Esophagus muscularis mucosa (tissue), 4 donors: ENCODE measurements at regions not wholly inside any gene's neighbourhood (a gene's known extent, or its start where the extent isn't known, plus 50 kb on each side); places are given as distances from the start of the nearest gene placed in this dataset.
"Not testable (repeated sequence)": the region's sequence is repeated elsewhere in the genome, so short reads cannot be mapped to it uniquely, and the experiment has no call there.

ENCODE experiments used
- EP300 ChIP-seq: sonication (generic); formaldehyde crosslinking; IDR thresholded peaks from one replicate; pipeline ENCODE4 v1.6.1; 2017; ENCODE audit warnings: antibody characterized with exemption
- POLR2A ChIP-seq: fragments of 450-650 bp; IDR thresholded peaks from one replicate; pipeline ENCODE4 v1.6.1; 2017; ENCODE audit warnings: antibody characterized with exemption, moderate library complexity, mild to moderate bottlenecking, low read depth
- TF ChIP-seq, protein P1 (sequence below), 3 experiments: fragments of 200-600 bp in 2 of 3; fragments of 450-650 bp in 1 of 3; sonication (generic) in 2 of 3; IDR thresholded peaks; one replicate each; pipeline ENCODE4 v1.5.1; 2017 to 2019; ENCODE audit warnings: antibody characterized with exemption in 3 of 3, mild to moderate bottlenecking in 2 of 3, moderate library complexity in 1 of 3

DNA sequence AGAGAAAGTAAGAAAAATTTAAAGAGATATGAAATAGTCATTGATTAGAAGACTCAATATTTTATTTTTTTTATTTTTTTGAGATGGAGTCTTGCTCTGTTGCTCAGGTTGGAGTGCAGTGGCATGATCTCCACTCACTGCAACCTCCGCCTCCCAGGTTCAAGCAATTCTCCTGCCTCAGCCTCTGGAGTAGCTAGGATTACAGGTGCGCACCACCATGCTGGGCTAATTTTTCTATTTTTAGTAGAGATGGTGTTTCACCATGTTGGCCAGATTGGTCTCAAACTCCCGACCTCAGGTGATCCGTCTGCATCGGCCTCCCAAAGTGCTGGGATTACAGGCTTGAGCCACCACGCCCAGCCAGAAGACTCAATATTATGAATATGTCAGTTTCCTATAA lies 672.6 kb downstream of the UQCRFS1 start:
- TF ChIP-seq, protein P1, sequence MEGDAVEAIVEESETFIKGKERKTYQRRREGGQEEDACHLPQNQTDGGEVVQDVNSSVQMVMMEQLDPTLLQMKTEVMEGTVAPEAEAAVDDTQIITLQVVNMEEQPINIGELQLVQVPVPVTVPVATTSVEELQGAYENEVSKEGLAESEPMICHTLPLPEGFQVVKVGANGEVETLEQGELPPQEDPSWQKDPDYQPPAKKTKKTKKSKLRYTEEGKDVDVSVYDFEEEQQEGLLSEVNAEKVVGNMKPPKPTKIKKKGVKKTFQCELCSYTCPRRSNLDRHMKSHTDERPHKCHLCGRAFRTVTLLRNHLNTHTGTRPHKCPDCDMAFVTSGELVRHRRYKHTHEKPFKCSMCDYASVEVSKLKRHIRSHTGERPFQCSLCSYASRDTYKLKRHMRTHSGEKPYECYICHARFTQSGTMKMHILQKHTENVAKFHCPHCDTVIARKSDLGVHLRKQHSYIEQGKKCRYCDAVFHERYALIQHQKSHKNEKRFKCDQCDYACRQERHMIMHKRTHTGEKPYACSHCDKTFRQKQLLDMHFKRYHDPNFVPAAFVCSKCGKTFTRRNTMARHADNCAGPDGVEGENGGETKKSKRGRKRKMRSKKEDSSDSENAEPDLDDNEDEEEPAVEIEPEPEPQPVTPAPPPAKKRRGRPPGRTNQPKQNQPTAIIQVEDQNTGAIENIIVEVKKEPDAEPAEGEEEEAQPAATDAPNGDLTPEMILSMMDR (IDR thresholded peaks at IDR 0.05), result not testable (repeated sequence)
- not testable (repeated sequence) for TF ChIP-seq POLR2A, EP300
